ENCODE measurements at regions not wholly inside any gene's neighbourhood (a gene's known extent, or its start where the extent isn't known, plus 50 kb on each side); places are given as distances from the start of the nearest gene placed in this dataset.

DNA sequence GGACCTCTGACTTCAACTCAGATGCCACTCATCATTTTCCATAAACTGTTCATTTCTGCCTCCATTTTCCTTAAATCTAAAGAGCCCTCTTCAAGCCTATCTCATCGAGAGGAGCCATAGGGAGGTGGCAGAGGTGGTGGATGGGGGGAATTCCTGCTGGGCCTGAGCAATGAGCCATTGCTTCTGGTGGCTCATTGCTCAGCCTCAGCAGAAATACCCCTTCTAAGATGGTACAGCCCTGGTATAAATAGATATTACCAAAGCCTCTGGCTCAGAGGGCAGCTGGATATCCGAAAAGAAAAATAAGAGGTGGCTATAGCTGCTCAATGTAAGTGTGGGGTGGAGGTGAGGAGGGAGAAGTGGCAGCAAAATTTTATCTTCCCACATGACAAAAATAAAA, 313.5 kb downstream of the CAAP1 start:
- H3K27ac ChIP-seq: no peak overlapping the region
- DNase-seq (ENCODE audit: extremely low spot score in 2 of 2): no peak
- no peak overlapping the region for H3K4me3 ChIP-seq
- TF ChIP-seq POLR2AphosphoS5 (IDR thresholded peaks at IDR 0.05; ENCODE audit: insufficient read depth in 1 of 2, low read depth in 1 of 2) (no peak), POLR2A (IDR thresholded peaks at IDR 0.05) (no peak)
- TF ChIP-seq, protein P1, sequence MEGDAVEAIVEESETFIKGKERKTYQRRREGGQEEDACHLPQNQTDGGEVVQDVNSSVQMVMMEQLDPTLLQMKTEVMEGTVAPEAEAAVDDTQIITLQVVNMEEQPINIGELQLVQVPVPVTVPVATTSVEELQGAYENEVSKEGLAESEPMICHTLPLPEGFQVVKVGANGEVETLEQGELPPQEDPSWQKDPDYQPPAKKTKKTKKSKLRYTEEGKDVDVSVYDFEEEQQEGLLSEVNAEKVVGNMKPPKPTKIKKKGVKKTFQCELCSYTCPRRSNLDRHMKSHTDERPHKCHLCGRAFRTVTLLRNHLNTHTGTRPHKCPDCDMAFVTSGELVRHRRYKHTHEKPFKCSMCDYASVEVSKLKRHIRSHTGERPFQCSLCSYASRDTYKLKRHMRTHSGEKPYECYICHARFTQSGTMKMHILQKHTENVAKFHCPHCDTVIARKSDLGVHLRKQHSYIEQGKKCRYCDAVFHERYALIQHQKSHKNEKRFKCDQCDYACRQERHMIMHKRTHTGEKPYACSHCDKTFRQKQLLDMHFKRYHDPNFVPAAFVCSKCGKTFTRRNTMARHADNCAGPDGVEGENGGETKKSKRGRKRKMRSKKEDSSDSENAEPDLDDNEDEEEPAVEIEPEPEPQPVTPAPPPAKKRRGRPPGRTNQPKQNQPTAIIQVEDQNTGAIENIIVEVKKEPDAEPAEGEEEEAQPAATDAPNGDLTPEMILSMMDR (IDR thresholded peaks at IDR 0.05): no peak
- no peaks in the 10 kb centered on the region for H3K36me3 ChIP-seq
- no peaks in the 10 kb centered on the region for H3K4me1 ChIP-seq
- intact Hi-C loops (cut with DNase I): no loop called here
- no peaks in the 10 kb centered on the region for H3K27me3 ChIP-seq
- no peaks in the 10 kb centered on the region for H3K9me3 ChIP-seq

DNA sequence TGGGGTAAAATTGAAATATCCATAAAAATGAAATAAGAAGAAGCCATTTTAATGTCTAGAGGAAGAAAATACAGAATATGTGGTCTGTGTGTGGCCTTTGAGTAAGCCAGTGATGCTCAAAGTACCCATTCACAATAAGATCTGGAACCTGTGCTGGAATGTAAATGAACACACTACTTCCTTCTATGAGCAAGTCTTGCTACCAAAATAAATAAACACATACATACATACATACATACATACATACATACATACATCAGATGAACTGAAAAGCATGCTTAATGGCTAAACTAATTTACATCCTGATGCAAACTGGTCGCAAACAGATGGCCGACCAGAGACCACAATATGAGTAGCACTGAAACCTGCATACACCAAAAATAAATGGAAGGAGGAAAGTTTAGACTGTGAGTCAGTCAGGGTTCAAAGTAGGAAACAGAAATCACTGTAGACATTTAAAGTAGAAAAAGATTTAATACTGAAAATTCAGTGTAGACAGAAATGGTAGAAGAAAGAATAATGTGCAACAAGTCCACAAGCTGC, 317.6 kb downstream of the CAAP1 start:
- H3K27ac ChIP-seq: no peak overlapping the region
- intact Hi-C loops (cut with DNase I): no loop called here
- TF ChIP-seq, protein P1 (IDR thresholded peaks at IDR 0.05): no peak
- no peak for TF ChIP-seq POLR2AphosphoS5 (IDR thresholded peaks at IDR 0.05; ENCODE audit: insufficient read depth in 1 of 2, low read depth in 1 of 2)
- no peak for TF ChIP-seq POLR2A (IDR thresholded peaks at IDR 0.05)
- H3K4me1 ChIP-seq: no peaks in the 10 kb centered on the region
- no peaks in the 10 kb centered on the region for H3K27me3 ChIP-seq
- no peaks in the 10 kb centered on the region for H3K9me3 ChIP-seq
- no peaks in the 10 kb centered on the region for H3K36me3 ChIP-seq
- no peak for DNase-seq (ENCODE audit: extremely low spot score in 2 of 2)
- no peak overlapping the region for H3K4me3 ChIP-seq

DNA sequence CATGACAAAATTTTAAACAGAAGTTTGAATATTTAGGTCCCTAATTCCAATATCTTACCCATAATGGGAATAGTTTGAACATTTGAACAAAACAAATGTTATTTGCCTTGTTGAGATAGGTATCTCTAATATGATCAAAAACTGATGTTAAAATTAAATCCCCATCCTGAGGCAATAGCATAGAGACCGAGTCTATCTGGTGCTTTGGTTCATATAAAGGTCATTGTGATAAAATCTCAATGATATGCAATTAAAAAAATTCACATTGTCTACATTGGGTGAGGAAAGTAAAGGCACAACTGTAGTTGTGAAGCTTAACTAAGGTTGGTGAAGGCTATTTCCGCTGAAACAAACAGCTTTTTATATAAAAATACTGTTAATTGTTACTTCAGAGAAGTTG, 318.3 kb downstream of the CAAP1 start:
- no peaks in the 10 kb centered on the region for H3K4me1 ChIP-seq
- H3K36me3 ChIP-seq: no peaks in the 10 kb centered on the region
- no peak for TF ChIP-seq POLR2AphosphoS5 (IDR thresholded peaks at IDR 0.05; ENCODE audit: insufficient read depth in 1 of 2, low read depth in 1 of 2)
- TF ChIP-seq POLR2A (IDR thresholded peaks at IDR 0.05): no peak
- TF ChIP-seq, protein P1 (IDR thresholded peaks at IDR 0.05): no peak
- intact Hi-C loops (cut with DNase I): no loop called here
- no peaks in the 10 kb centered on the region for H3K27me3 ChIP-seq
- H3K27ac ChIP-seq: no peak overlapping the region
- no peaks in the 10 kb centered on the region for H3K9me3 ChIP-seq
- no peak overlapping the region for H3K4me3 ChIP-seq
- no peak for DNase-seq (ENCODE audit: extremely low spot score in 2 of 2)

DNA sequence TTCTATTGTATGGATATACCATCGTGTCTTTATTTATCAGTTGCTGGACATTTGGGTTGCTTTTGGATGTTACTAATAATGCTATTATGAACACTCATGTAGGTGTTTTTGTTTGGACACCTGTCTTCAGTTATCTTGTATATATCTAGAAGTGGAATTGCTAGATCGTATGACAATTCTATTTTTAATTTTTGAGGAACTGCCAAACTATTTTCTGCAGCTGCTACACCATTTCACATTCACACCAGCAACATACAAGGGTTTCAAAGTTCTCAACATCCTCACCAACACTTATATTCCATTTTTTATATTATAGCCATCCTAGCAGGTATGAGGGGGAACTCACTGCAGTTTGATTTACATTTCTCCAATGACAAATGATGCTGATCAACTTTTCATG, 324.6 kb downstream of the CAAP1 start:
- H3K36me3 ChIP-seq: no peaks in the 10 kb centered on the region
- TF ChIP-seq, protein P1 (IDR thresholded peaks at IDR 0.05): no peak
- TF ChIP-seq POLR2A (IDR thresholded peaks at IDR 0.05) (no peak), POLR2AphosphoS5 (IDR thresholded peaks at IDR 0.05; ENCODE audit: insufficient read depth in 1 of 2, low read depth in 1 of 2) (no peak)
- H3K4me3 ChIP-seq: no peak overlapping the region
- no peaks in the 10 kb centered on the region for H3K4me1 ChIP-seq
- no peaks in the 10 kb centered on the region for H3K27me3 ChIP-seq
- no peak overlapping the region for H3K27ac ChIP-seq
- intact Hi-C loops (cut with DNase I): no loop called here
- no peak for DNase-seq (ENCODE audit: extremely low spot score in 2 of 2)
- H3K9me3 ChIP-seq: no peaks in the 10 kb centered on the region

DNA sequence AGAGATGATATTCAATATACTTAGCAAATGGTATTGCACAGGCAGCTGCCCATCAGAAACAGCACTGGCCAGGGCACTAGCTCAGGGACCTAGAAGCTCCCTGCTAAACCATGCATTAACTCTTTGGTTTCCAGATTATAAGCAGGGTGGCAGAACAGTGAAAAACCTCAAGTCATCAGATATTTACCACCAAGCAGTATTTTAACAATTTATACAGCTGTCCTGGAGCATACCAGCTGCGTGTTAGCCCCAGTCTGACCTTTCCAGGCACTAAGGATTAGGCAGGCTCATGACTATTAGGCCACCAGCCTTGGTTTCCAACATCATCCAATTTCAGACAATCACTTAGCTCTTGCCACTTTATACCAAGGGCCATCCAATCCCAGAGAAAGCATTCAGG, 326.5 kb downstream of the CAAP1 start:
- TF ChIP-seq POLR2AphosphoS5 (IDR thresholded peaks at IDR 0.05; ENCODE audit: insufficient read depth in 1 of 2, low read depth in 1 of 2): no peak
- TF ChIP-seq, protein P1 (IDR thresholded peaks at IDR 0.05): no peak
- no peak for TF ChIP-seq POLR2A (IDR thresholded peaks at IDR 0.05)
- DNase-seq (ENCODE audit: extremely low spot score in 2 of 2): no peak
- Histone ChIP-seq H3K36me3 (no peaks in the 10 kb centered on the region), H3K9me3 (no peaks in the 10 kb centered on the region), H3K27me3 (no peaks in the 10 kb centered on the region), H3K4me3 (no peak overlapping the region), H3K4me1 (no peaks in the 10 kb centered on the region), H3K27ac (no peak overlapping the region)
- intact Hi-C loops (cut with DNase I): no loop called here
